Superior temporal gyrus (tissue), 1 donor: ENCODE measurements at regions not wholly inside any gene's neighbourhood (a gene's known extent, or its start where the extent isn't known, plus 50 kb on each side); places are given as distances from the start of the nearest gene placed in this dataset.

ENCODE experiments used
- DNase-seq: peaks from one replicate; pipeline ENCODE4 v3.0.0-alpha.2; 2016; ENCODE audit errors: extremely low spot score

- DNase-seq: no peak
These were observed 519.3 kb upstream of the CDH11 start for GRCh38 chr16:65641049-65641761.

DNA sequence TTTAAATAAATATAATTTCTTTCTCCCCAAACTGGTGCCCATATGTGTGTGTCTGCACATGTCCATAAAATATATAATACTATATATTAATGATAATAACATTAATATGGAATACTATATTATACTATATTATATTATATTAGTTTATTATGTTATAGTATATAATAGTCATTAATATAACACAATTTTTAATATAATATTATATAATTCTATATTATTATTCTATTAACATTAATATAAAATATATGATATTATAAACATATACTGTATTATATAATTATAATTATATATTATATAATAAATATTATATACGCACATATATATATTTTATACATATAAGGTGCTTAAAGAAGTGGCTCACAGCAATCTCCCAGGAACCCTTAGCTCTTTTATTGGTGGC, 513.0 kb upstream of the CDH11 start:
- no peak for DNase-seq

DNA sequence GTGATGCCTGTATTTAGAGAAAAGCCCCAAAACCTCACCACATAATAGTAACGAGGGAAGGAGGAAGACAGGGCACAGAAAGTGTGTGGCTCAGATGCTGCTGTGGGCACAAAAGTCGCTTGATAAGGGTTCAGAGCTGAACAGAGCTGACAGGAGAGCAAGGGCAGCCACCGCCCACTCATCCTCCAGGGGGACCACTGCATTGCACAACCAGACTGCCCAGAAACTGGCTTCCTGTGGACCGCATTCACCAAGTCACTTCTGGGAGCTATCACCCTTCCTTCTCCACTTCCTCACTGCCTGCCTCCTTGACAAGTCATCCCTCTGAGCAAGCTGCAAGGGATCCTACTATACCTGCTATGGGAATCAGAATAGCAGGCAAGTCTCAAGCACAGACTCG, 512.4 kb upstream of the CDH11 start:
- DNase-seq: no peak

DNA sequence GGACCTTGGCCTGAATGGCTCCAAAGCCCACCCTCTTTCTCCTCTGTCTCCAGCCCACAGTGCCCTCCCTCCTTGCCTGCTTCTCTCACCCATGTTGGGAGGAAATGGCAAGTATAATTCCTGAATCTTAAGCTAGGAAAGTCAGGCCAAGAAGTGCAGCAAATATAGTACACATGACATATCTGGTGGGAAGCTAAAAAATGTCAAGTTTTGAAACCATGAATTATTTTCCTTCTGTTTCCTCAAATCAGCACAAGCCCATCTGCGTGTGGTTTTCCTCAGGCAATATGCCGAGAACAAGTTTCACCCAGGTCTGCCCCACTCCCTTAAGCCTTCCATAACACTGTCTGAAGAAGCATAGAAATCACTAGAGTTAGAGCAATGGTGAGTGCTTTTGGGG, 502.8 kb upstream of the CDH11 start:
- no peak for DNase-seq

DNA sequence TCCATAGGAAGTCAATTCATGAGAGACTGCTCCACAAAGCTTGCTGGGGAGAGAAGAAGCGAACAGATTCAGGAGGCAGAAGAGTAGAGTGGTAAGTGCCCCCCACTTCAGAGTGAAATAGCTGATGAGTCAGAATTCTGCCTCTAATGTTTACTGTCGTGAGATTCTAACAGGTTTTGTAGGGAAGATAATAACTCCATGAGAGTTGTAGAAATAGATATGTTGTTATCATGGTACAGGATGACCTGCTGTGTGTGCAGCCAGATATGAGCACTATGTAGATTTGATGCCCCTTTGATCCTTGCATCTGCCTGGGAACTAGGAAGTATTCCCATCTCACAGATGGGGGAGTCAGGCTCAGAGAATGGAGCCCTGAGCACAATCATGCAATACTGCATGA, 502.4 kb upstream of the CDH11 start:
- no peak for DNase-seq

DNA sequence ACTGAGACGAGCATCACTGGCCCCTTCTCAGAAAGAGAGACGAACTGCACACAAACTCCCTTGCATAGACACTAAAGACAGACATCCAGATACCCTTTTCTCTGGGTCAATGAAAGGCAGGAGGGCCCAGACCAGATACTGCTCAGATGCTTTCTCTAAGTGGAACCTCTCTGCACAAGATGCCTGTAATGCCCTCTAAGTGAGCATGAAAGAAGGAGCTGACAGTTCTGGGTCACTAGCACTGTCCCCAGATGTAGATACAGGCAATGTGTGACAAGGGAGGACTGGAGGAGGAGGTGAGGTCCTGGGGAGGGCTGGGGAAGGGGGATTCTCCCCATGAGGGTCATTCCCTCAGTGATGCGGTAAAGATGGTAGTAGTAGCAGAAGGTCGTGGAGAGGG, 501.0 kb upstream of the CDH11 start:
- DNase-seq: no peak

DNA sequence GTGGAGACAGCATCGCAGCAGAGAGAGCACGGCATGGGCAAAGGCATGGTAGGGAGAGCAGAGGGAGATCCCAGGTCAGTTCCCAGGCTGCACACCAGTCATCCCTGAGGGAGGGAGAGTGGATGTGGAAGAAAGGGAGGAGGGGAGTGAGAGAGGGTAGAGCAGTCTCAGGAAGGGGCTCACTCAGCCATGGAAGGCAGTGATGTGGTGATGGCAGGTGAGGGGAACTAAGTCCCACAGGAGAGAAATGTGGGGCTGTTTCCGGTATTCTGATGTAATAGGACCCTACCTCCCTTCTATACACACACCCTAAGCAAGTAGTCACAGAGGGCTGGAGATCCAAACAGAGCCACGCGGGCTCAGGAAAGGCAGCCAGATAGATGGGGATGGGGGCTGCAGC, 500.3 kb upstream of the CDH11 start:
- DNase-seq: no peak

- DNase-seq: no peak
These were observed 499.8 kb upstream of the CDH11 start for GRCh38 chr16:65621640-65622039.

DNA sequence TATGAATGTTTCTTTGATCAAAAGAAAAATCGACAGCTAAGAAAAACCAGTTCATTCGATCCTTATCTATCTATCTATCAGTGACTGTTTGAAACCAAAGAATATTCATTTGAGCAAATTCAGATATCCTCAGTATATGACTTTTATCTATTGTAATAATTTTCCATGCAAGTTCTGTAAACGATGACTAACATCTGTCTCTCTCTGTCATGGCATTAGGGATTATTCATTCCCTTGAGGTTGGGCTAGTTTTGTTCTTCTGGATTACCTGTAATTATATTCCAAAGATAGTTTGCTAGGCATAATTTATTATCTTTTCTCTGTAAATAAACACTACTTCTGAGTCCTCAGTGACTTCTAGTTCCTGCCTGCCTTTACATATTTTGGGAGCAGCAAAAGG, 497.7 kb upstream of the CDH11 start:
- DNase-seq: no peak

GRCh38 chr16:65618931-65619330, 497.1 kb upstream of the CDH11 start:
- no peak for DNase-seq

- DNase-seq: no peak
These were observed 496.5 kb upstream of the CDH11 start for GRCh38 chr16:65618333-65618732.

- DNase-seq: no peak
These were observed 495.6 kb upstream of the CDH11 start for GRCh38 chr16:65617421-65617820.

DNA sequence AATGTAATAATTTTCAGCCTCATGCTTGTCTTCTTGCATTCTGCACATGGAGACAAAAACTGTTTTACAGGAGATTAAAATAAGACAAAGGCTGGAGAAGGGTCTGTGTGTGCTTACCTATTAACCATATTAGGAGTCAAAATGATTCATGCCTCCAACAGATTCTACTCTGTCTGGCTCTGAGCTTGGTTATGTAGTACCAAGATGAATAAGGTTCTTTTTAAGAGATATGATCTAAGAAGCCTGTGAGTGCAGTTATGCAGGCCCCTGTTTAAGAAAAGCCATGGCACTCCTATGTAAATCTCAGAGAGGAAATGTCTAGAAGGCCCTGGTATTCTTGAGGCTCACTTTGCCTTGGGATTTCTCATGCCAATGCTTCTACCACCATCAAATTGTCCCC, 486.6 kb upstream of the CDH11 start:
- no peak for DNase-seq

DNA sequence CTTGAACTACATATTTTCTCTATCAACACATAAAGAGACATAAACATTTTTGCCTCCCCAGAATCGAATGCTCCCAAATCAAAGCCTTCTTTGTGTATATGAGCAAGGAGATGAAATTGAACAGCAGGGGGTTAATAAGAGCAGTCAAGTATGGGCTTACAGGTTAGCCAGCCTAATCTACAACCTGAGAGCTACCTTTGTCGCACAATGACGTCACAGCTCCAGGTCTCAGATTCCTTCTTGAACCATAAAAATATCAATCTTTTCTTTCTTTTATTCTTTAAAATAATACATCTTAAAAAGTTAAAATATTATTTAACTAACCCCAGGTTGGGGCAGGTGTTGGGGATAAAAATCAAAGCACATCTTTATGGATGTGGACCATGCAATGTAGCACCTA, 482.9 kb upstream of the CDH11 start:
- no peak for DNase-seq

DNA sequence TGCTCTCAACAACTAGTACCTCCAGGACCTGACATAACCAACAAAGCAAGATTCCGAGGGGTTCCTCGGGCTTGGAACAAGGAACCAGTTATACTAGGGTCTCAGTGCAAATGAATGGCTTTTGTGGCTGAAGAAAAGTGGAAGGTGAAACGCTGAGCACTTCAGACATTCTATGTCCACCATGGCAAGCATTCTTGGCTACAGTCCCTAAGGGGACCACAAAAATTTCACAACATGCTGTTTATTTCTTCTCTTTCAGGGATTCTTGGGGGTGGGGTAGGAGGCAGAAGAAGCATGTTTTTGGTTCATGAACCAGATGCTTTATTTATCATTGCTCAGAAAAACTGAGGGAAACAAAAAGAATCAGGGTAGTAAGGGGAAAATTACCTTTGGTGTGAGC, 479.9 kb upstream of the CDH11 start:
- DNase-seq: no peak

DNA sequence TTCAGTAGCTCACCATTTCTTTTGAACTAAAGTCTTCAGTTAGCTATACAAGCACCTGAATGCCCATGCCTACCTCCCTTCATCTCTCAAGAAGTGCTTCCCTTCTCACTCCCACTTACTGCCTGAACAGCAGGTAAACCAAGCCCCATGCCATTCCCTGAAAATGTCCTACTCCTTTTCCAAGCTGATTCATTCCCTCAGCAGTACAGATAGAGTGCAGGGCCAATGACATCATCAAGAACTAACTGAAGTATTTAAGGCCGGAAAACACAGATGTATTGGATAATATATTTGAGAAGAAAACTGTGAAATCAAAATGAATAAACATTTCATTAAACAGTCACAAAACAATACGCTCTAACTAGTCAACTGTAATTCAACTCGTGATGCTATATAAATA, 478.8 kb upstream of the CDH11 start:
- DNase-seq: no peak

- DNase-seq: no peak
These were observed 478.2 kb upstream of the CDH11 start for GRCh38 chr16:65600046-65600445.

- no peak for DNase-seq
These were observed 476.8 kb upstream of the CDH11 start for GRCh38 chr16:65598621-65599020.

DNA sequence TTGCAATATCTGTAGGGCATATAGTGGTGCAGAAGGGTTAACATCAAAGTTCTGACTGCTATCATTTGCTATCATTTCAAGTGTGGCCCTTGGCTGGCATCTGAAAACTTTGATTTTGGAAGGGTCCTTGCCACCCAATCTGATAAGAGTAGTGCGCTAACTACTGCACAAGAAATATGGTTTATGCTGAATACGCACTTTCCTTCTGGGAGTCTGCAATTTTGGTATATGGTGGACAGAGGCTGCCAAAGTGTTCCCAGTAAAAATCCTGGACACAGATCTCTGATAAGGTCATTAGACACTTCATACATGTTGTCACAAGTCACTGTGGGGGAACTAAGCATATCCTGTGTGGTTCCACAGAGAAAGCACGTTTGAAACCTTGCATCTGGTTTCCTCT, 461.6 kb upstream of the CDH11 start:
- no peak for DNase-seq

DNA sequence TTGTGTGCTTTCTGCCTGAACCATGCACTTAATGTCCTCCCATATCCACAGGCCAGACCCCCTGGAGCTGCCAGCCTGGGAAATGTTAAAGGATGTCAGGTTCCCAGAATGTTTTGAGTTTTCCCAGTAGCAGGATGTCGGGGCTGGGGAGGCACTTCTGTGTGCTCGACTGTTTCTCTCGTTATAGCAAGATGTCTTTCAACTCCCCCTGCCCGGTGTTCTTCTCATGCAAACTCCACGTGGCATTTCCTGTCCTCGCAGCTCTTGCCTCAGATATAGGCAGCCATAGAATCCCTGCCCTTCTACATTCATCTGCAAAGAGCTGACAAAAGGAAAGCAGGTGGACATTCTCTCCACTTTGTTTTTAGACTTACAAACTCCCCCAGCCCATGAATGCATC, 457.2 kb upstream of the CDH11 start:
- DNase-seq: no peak

DNA sequence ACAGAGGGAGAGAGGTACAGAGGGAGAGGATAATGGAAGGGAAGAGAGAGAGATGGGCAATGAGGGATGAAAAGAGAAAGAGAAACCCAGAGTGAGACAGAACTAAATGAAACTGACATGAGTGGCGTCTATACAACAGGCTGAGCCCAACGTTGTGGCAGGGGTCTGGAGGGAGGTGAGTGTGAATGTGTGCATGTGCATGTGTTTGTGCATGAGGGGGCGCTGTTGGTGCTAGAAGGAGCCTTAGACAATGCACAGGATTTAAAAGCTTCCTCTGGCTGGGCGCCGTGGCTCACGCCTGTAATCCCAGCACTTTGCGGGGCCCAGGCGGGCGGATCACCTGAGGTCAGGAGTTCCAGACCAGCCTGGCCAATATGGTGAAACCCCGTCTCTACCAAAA, 454.8 kb upstream of the CDH11 start:
- DNase-seq: no peak

DNA sequence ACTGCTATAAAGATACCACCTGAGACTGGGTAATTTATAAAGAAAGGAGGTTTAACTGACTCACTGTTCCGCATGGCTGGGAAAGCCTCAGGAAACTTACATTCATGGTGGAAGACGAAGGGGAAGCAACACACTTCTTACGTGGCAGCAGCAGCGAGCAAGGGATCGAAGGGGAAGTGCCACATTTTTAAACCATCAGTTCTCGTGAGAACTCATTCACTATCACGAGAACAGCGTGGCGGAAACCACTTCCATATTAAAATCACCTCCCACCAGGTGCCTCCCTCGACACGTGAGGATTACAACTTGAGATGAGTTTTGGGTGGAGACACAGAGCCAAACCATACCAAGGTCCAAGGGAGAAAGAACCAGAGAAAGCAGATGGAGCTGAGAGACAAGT, 454.3 kb upstream of the CDH11 start:
- DNase-seq: no peak

GRCh38 chr16:65574326-65574966, 452.6 kb upstream of the CDH11 start:
- peak; percentile 82 for DNase-seq

DNA sequence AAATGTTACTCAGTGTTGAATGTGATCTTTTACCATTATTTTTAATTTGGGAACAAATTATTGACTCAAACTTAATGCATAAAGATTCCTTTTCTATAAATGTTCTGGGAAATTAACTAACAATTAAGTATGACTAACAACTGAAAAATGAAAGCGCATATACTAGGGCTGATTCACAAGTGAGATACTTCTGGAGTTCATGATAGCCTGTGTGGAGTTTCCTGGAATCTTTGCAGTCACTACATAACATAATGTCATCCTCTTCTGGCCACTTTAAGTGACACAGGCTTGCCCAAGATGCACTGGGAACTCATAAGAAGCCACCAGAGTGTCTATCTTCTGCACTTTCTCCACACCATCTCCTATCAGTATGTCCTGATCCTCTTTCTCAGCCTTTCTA, 450.3 kb upstream of the CDH11 start:
- DNase-seq: no peak
